Coronary artery (tissue), 2 donors: ENCODE measurements at regions not wholly inside any gene's neighbourhood (a gene's known extent, or its start where the extent isn't known, plus 50 kb on each side); places are given as distances from the start of the nearest gene placed in this dataset.
A peak's percentile ranks its signal among the peaks of the same experiment; 100 is the strongest.

Source experiments
- DNase-seq: peaks from one replicate; pipeline ENCODE4 v3.0.0-alpha.2; 2017; ENCODE audit warnings: low spot score
- H3K27ac ChIP-seq, 2 donors: fragments of 200-600 bp; sonication (generic); one replicate each; pipeline ENCODE4 v1.5.1; 2016 to 2019
- H3K4me3 ChIP-seq: fragments of 200-600 bp; sonication (generic); 2 replicates; pipeline ENCODE4 v1.5.1; 2016; ENCODE audit warnings: mild to moderate bottlenecking, moderate library complexity
- CTCF ChIP-seq: fragments of 200-600 bp; sonication (generic); IDR thresholded peaks from one replicate; pipeline ENCODE4 v1.5.1; 2019; ENCODE audit warnings: antibody characterized with exemption

DNA sequence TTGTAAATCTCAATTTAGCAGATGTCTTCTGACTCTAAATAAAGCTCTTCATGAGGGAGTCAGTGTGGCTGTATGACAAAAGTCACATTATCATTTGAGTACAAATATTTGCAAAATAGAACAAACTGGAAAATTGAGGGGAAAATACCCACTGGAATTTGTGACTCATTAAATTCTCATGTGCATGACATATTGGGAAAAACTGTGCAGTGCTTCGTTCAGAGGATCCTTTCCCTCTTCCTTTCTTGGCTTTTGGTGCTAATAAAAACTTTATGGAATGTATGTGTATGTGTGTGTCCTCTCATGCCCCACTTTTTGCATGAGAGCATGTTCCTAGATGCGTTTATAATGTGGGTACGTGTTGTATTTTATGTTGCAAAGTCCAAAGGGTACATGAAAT lies 267.8 kb downstream of the KTN1 start:
- Histone ChIP-seq H3K4me3 (no peak overlapping the region), H3K27ac (no peak overlapping the region)
- no peak for TF ChIP-seq CTCF
- no peak for DNase-seq

DNA sequence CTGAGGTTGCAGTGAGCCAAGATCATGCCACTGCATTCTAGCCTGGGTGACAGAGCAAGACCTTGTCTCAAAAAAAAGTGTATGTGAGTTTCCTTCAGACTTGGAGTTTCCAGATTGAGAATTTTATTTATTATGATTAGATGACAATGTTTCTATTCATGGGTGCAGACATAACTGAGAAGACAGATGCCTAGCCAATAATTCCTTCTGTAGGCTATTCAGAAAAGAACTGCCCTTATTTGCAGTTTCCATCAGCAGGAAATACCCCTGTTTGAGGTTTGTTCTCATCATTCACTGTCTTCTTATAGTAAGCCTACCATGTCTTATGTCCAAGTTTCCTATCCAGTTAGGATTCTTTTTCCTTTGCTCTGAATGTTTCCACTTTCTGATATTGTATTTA lies 269.0 kb downstream of the KTN1 start:
- DNase-seq = no peak
- H3K27ac ChIP-seq = no peak overlapping the region
- no peak overlapping the region for H3K4me3 ChIP-seq
- TF ChIP-seq CTCF = no peak

DNA sequence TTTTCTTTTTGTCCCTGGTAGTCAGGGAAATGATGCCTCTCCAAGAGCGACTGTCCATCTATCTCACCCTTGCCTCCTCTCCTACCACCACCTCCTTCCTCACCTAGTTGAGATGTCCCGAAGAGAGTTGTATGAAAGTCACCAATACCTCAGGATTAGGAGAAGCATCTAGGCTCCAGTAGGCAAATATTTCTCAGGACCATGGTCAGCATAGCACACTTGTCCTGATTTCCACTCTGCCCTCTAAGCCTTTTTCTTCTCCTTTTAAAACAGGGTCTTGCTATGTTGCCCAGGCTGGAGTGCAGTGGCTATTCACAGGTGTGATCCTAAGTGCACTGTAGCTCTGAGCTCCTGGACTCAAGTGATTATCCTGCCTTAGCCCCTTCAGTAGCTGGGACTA lies 268.4 kb upstream of the PELI2 start:
- TF ChIP-seq CTCF = no peak
- no peak for DNase-seq

GRCh38 chr14:55850825-55851241 lies 267.4 kb upstream of the PELI2 start:
- Histone ChIP-seq H3K27ac (peak overlapping the region in 1 of 2 donors; percentile 1), H3K4me3 (no peak overlapping the region)
- TF ChIP-seq CTCF = no peak
- DNase-seq = no peak

More for the DNA sequence above, 268.4 kb upstream of the PELI2 start:
- no peak overlapping the region for H3K27ac ChIP-seq
- no peak overlapping the region for H3K4me3 ChIP-seq

DNA sequence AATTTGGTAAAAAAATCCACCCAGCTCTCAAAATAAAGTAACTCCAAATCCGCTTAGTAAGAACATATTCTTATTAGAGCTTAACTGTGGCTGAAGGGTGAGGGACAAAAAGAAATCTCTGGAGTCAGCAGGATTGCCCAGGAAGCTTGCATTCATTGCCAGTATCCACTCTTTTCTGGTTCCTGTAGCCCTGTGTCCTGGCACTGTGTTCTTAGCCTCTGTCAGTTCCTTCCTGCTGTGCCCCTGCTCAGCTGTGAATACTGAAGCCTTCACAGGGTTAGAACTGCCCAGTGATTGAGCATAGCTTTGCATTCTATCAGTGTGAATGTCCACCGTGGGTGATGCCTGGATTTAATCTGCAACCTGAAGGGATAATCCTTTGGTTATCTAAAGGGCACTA lies 266.9 kb upstream of the PELI2 start:
- no peak for DNase-seq
- H3K27ac ChIP-seq = no peak overlapping the region
- no peak for TF ChIP-seq CTCF
- no peak overlapping the region for H3K4me3 ChIP-seq

DNA sequence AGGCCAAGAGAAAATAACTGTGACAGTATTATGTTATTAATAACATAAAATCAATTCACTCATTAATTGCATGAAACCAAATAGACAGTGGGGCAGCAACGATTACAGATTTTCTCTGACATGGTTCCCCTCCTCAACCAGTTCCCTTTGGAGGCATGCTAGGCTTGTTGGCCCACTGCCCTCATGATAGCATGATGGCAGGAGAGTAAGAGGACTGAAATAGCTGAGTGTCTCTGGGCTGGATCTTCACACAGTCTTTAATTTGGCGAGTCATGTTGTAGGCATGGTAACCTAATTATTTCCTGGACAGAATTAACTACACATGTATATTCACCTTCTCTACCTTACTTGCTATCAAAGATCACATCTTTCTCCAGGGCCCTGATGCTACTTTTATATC lies 266.2 kb upstream of the PELI2 start:
- H3K4me3 ChIP-seq = no peak overlapping the region
- no peak overlapping the region for H3K27ac ChIP-seq
- DNase-seq = no peak
- TF ChIP-seq CTCF = no peak

GRCh38 chr14:55855751-55856150 lies 262.5 kb upstream of the PELI2 start:
- H3K4me3 ChIP-seq = no peak overlapping the region
- DNase-seq = no peak
- no peak for TF ChIP-seq CTCF

More at GRCh38 chr14:55855751-55856150, 262.5 kb upstream of the PELI2 start:
- no peak overlapping the region for H3K27ac ChIP-seq
